ENCODE measurements at regions not wholly inside any gene's neighbourhood (a gene's known extent, or its start where the extent isn't known, plus 50 kb on each side); places are given as distances from the start of the nearest gene placed in this dataset.

DNA sequence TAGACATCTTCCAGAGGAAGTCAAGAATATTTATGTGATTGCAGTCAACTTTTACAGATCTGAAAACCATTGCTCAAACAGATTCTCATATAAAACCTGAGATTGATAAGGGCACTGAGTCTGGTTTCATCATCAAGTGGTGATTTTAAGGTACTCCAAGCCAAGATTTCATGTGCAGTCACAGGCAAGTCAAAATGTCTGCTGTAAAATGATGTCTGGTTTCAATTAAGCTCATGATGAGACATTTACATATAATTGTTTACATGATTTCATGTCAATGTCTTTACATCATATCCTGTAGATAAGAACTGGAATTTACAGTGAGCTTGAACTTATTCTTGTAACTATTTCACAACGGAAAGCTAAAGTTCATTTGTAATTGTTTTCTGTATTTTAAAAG lies 1215.5 kb downstream of the ROBO2 start:
- no peak for DNase-seq (ENCODE audit: low spot score)

DNA sequence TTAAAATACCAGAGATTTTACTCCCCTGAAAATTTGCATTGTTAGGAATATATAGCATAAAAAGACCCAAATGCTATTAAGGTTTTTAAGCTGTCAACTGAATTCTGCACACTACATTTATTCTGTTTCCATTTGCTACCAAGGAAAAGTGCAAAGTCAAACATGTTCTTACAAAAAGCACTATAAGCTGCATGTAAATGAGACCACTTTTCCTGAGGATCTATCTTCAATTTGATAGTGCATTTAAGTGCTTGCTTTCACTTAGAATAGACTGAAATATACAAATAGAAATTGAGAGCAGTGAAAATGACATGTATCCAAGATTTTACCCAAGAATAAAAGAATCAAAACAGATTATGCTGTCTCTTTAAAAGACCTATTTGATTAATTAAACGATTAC lies 1216.2 kb downstream of the ROBO2 start:
- no peak for DNase-seq (ENCODE audit: low spot score)

- DNase-seq (ENCODE audit: low spot score), result no peak
These were observed 1218.1 kb downstream of the ROBO2 start for GRCh38 chr3:78257951-78258530.

DNA sequence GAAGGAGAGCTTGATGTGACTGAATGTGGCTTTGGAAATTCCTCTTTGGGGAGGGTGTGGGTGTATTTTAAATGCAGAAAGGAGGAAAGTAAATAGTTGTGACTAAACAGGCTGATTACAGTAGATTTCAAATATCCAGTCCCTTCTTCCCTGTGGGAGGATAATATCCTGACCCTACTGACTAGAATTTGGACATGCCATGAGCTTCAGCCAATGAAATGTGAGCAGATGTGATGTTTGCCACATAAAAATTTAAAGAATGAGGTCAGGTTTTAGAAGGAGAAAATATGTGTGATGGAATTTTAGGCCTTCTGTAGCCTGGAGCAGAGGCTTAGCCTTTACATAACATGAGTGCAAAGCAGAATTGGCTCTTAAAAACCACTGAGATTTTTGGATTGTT lies 1218.9 kb downstream of the ROBO2 start:
- no peak for DNase-seq (ENCODE audit: low spot score)

- DNase-seq (ENCODE audit: low spot score), result no peak
These were observed 1220.5 kb downstream of the ROBO2 start for GRCh38 chr3:78260388-78260787.

DNA sequence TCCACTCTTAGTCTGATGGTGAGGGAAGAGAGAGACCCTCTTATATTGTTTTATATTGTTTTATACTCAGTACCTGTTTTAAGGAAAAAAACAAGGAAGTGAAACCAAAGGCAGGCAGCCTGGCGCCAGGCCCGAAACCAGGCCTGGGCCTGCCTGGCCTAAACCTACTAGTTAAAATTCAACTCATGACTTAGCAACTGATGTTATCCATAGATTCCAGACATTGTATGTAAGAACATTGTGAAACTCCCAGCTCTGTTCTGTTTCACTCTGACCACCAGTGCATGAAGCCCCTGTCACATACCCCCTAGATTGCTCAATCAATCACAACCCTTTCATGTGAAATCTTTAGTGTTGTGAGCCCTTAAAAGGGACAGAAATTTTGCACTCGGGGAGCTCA lies 1226.7 kb downstream of the ROBO2 start:
- peak; percentile 0 for DNase-seq (ENCODE audit: low spot score)

DNA sequence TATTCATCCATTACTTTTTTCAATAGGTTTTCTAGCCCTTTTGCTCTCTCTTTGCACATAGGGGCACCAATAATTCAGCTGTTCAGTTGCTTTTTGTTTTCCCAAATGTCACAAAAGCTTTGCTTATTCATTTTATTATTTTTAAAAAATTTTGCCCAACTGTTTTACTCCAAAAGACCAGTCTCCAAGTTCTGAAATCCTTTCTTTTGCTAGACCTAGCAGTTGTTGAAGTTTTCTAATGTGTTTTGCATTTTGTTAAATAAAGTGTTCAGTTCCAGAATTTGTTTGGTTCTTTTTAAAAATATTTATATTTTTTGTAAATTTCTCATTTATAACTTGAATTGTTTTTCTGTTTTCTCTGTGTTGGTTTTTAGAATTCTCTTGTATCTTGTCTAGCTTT lies 1227.3 kb downstream of the ROBO2 start:
- DNase-seq (ENCODE audit: low spot score), result no peak

DNA sequence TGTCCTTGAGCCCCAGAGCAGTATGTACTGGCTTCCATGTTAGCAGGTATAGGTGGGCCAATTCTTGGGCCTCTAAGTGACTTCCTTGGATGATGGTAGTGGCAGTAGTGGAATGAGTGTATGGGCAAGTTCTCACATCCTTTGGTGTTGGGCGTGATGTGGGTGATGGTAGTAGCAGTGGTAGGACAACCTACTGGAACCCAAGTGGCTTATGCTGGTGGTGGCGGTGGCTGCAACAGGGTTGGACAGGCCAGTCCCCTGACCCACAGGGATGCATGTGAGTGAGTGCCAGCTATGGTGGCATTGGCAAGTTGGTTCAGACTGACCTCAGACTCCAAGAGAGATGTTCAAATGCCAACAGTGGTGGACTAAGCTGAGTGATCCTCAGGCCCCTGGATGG lies 1228.2 kb downstream of the ROBO2 start:
- no peak for DNase-seq (ENCODE audit: low spot score)

GRCh38 chr3:78268716-78269668 lies 1229.1 kb downstream of the ROBO2 start:
- no peak for DNase-seq (ENCODE audit: low spot score)

- no peak for DNase-seq (ENCODE audit: low spot score)
These were observed 1233.4 kb downstream of the ROBO2 start for GRCh38 chr3:78273326-78273725.

GRCh38 chr3:78274475-78275065 lies 1234.7 kb downstream of the ROBO2 start:
- DNase-seq (ENCODE audit: low spot score), result no peak

- DNase-seq (ENCODE audit: low spot score), result no peak
These were observed 1235.5 kb downstream of the ROBO2 start for GRCh38 chr3:78275420-78275852.

DNA sequence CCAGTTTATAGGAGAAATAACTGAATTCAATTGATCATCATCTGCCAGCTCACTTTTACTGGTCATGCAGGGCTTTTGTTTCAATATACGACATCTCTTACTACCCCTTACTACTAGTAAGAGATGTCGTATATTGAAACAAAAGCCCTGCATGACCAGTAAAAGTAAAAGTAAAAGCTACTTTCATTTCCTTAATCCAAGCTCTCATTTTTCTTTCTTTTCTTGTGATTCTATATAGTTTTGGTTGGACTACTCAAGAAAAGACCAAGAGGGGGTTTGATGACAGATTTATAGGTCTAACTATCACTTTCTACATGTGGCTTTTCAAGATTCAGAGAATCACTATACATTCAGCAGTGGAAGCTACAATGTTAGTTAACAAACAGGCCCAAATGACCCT lies 1237.3 kb downstream of the ROBO2 start:
- no peak for DNase-seq (ENCODE audit: low spot score)

- DNase-seq (ENCODE audit: low spot score), result no peak
These were observed 1237.9 kb downstream of the ROBO2 start for GRCh38 chr3:78277801-78278200.

- no peak for DNase-seq (ENCODE audit: low spot score)
These were observed 1239.2 kb downstream of the ROBO2 start for GRCh38 chr3:78279091-78279490.

- DNase-seq (ENCODE audit: low spot score), result no peak
These were observed 1241.5 kb downstream of the ROBO2 start for GRCh38 chr3:78281381-78281780.

DNA sequence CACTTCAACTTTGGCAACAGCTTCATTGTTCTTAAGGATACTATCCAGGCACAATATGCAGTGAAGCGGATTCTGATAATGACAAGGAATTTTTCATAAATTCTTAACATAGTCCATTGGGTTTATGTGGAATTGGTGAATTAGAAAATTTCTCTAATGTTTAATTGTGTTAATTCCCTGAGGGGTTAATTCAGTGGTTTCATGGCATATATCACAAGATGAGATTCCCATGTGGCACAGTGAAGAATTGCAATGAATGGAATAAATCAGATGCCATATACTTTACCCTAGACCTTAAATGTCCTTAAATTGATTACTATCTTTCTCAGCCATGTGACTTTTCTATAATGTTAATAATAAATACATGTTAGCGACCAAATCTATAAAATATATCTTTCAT lies 1244.1 kb downstream of the ROBO2 start:
- no peak for DNase-seq (ENCODE audit: low spot score)

DNA sequence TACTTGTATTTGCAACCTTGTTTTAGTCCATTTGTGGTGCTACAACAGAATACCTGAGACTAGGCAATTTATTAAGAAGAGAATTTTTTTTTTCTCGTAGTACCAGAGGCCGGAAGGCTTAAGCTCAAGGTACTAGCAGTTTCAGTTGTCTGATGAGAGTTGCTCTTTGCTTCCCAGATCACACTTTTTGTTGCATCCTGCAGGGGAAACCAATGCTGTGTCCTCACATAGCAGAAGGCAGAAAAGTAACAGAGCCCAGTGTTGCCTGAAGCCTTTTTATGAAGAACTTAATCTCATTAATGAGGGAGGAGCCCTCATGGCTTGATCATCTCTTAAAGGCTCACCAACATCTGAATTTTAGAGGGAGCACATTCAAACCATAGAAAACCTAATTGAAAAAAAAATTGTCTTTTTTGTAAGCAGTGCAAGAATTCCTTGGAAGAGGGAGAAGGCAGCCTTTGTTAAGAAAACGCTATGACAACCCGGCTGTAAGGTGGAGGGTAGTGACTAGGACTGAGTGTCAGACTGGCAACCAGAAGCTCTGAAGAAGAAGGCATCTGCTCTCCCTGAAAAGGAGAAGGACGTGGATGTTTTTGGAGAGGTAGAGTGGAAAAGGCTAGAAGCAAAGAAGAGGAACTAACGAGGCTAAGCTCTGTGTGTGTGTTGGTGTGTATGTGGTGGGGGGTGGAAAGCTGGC lies 1245.3 kb downstream of the ROBO2 start:
- DNase-seq (ENCODE audit: low spot score), result no peak

DNA sequence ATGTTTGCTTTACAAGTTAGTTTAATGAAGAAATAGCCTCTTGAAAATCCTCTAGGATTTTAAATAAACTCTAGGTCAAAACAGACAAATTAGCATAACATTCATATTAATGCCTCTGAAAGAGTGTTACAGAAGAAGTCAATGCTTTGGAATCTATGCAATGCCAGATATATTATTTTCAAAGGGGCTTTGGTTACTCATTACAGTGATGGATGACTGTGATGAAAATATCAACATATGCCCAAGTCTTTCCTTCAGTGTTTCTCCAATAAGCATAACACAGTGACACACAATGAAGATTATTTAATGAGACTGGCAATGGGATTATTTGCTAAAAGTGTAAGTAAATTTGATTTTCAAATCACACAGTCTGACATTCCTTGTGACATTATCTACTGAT lies 1247.2 kb downstream of the ROBO2 start:
- no peak for DNase-seq (ENCODE audit: low spot score)

- DNase-seq (ENCODE audit: low spot score), result no peak
These were observed 1253.4 kb downstream of the ROBO2 start for GRCh38 chr3:78293284-78293683.

DNA sequence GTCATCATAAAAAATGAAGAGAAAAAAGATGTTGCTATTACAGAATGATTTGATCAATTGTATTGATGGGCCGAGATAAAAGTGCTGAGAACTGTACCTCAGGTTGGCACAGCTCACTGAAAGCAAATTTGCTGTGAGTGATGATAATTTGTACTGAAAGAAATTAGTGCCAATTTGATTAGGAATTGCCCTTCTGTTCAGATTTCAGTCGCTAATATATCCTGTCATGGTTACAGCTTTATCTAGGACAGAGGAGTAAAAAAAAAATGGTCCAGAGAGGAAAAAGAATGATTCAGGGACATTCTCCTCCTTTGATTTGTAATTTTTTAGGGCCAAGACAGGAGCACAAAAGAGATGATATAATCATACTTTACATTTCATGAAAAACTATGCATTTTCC lies 1264.2 kb downstream of the ROBO2 start:
- DNase-seq (ENCODE audit: low spot score), result no peak

- DNase-seq (ENCODE audit: low spot score), result no peak
These were observed 1273.0 kb downstream of the ROBO2 start for GRCh38 chr3:78312851-78313250.

DNA sequence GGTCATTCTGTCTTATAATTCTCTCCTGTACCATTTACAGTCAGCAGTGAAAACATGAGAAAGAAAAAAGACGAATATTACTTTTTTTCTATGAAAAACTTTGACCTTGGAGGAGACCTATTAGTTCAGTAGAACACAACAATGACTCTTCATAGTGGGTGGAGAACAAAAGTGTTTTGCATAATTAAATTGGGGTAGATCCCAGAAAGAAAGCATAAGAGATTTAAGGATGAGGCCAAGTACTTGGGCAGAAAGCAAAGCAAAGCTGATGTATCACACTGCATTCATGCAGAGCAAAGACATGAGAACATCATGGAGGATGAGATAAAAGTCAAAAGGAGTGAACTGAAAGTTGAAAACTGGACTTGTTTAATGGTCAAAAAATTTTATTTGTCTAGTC lies 1273.4 kb downstream of the ROBO2 start:
- no peak for DNase-seq (ENCODE audit: low spot score)
